ENCODE measurements at regions not wholly inside any gene's neighbourhood (a gene's known extent, or its start where the extent isn't known, plus 50 kb on each side); places are given as distances from the start of the nearest gene placed in this dataset.
"Not testable (repeated sequence)": the region's sequence is repeated elsewhere in the genome, so short reads cannot be mapped to it uniquely, and the experiment has no call there.

- DNase-seq, result no peak
Observed at GRCh38 chr15:79769933-79770759, 126.7 kb downstream of the MTHFS start.

GRCh38 chr15:79773128-79773527 lies 123.7 kb downstream of the MTHFS start:
- DNase-seq, result no peak

GRCh38 chr15:79775821-79776220 lies 121.0 kb downstream of the MTHFS start:
- no peak for DNase-seq

- DNase-seq, result no peak
Observed at GRCh38 chr15:79777916-79778315, 118.9 kb downstream of the MTHFS start.

- no peak for DNase-seq
Observed at GRCh38 chr15:79778378-79778990, 118.3 kb downstream of the MTHFS start.

GRCh38 chr15:79779746-79780145 lies 117.1 kb downstream of the MTHFS start:
- DNase-seq, result no peak

GRCh38 chr15:79782307-79782706 lies 114.5 kb downstream of the MTHFS start:
- not testable (repeated sequence) for DNase-seq
